Upper lobe of left lung (tissue), 6 donors: ENCODE measurements at regions not wholly inside any gene's neighbourhood (a gene's known extent, or its start where the extent isn't known, plus 50 kb on each side); places are given as distances from the start of the nearest gene placed in this dataset.
"Not testable (repeated sequence)": the region's sequence is repeated elsewhere in the genome, so short reads cannot be mapped to it uniquely, and the experiment has no call there.

Experiments used
- ATAC-seq, 2 donors: fragments of 200-7000 bp; cut with Tn5 transposase; one replicate each; pipeline ENCODE4 v1.9.1; 2022; ENCODE audit warnings: mild to moderate bottlenecking in 2 of 2, moderate library complexity in 2 of 2; ENCODE audit not compliant: low FRiP score in 2 of 2
- DNase-seq, 2 donors: peaks; one replicate each; pipeline ENCODE4 v3.0.0-alpha.2; 2019 to 2020
- H3K27ac ChIP-seq, 4 donors: fragments of 200-600 bp; sonication (generic); one replicate each; pipeline ENCODE4 v1.5.1; 2016 to 2019
- H3K27me3 ChIP-seq, 4 donors: fragments of 200-600 bp; sonication (generic); one replicate each; pipeline ENCODE4 v1.5.1; 2017 to 2019
- H3K36me3 ChIP-seq, 4 donors: fragments of 200-600 bp; sonication (generic); one replicate each; pipeline ENCODE4 v1.5.1; 2016 to 2019
- H3K4me1 ChIP-seq, 4 donors: fragments of 200-600 bp; sonication (generic); one replicate each; pipeline ENCODE4 v1.5.1; 2018 to 2019
- H3K4me3 ChIP-seq, 4 donors: fragments of 200-600 bp; sonication (generic); one replicate each; pipeline ENCODE4 v1.5.1; 2017 to 2019; ENCODE audit warnings: mild to moderate bottlenecking in 2 of 4, moderate library complexity in 1 of 4
- H3K9me3 ChIP-seq, 4 donors: fragments of 200-600 bp; sonication (generic); one replicate each; pipeline ENCODE4 v1.5.1; 2018 to 2019
- EP300 ChIP-seq, 4 donors: sonication (generic); formaldehyde crosslinking; IDR thresholded peaks; one replicate each; pipeline ENCODE4 v1.5.1; 2017; ENCODE audit warnings: antibody characterized with exemption in 4 of 4, control low read depth in 2 of 4
- POLR2A ChIP-seq, 4 donors: fragments of 450-650 bp; IDR thresholded peaks; one replicate each; pipeline ENCODE4 v1.5.1; 2016 to 2017; ENCODE audit warnings: antibody characterized with exemption in 4 of 4, mild to moderate bottlenecking in 2 of 4
- POLR2AphosphoS5 ChIP-seq, 2 donors: sonication (generic); formaldehyde crosslinking; IDR thresholded peaks; one replicate each; pipeline ENCODE4 v1.5.1; 2017; ENCODE audit warnings: antibody characterized with exemption in 2 of 2
- WGBS, 2 donors: methylation state at CpG; one replicate each; pipeline ENCODE4 v1.1.5; 2017 to 2018; 5-methylcytosine and 5-hydroxymethylcytosine counted together
- TF ChIP-seq, protein P1 (sequence below), 6 experiments: fragments of 450-650 bp in 4 of 6; fragments of 200-600 bp in 2 of 6; sonication (generic) in 2 of 6; IDR thresholded peaks; one replicate each; pipeline ENCODE4 v1.5.1; 2016 to 2019; ENCODE audit warnings: antibody characterized with exemption in 6 of 6
- donor health status: DM: no; HTN: no; CAD: no; lungs with moderate emphysema.
- donor health status: DM: no; HTN: yes; CAD: no; lungs with severe emphysema.

- ATAC-seq (no peak), DNase-seq (no peak)
- Histone ChIP-seq H3K4me3 (no peak overlapping the region), H3K9me3 (no peaks in the 10 kb centered on the region), H3K36me3 (no peaks in the 10 kb centered on the region), H3K4me1 (no peaks in the 10 kb centered on the region), H3K27me3 (no peaks in the 10 kb centered on the region), H3K27ac (no peak overlapping the region)
- TF ChIP-seq POLR2A (IDR thresholded peaks at IDR 0.05) (no peak), EP300 (IDR thresholded peaks at IDR 0.05) (no peak), POLR2AphosphoS5 (IDR thresholded peaks at IDR 0.05) (no peak)
- TF ChIP-seq, protein P1, sequence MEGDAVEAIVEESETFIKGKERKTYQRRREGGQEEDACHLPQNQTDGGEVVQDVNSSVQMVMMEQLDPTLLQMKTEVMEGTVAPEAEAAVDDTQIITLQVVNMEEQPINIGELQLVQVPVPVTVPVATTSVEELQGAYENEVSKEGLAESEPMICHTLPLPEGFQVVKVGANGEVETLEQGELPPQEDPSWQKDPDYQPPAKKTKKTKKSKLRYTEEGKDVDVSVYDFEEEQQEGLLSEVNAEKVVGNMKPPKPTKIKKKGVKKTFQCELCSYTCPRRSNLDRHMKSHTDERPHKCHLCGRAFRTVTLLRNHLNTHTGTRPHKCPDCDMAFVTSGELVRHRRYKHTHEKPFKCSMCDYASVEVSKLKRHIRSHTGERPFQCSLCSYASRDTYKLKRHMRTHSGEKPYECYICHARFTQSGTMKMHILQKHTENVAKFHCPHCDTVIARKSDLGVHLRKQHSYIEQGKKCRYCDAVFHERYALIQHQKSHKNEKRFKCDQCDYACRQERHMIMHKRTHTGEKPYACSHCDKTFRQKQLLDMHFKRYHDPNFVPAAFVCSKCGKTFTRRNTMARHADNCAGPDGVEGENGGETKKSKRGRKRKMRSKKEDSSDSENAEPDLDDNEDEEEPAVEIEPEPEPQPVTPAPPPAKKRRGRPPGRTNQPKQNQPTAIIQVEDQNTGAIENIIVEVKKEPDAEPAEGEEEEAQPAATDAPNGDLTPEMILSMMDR (IDR thresholded peaks at IDR 0.05): no peak
Observed at GRCh38 chr2:193368615-193369014, 1173.9 kb upstream of the TMEFF2 start.

- no peak overlapping the region for H3K4me3 ChIP-seq
- H3K36me3 ChIP-seq: no peaks in the 10 kb centered on the region
- no peak overlapping the region for H3K27ac ChIP-seq
- DNase-seq: no peak
- no peaks in the 10 kb centered on the region for H3K27me3 ChIP-seq
- no peak for ATAC-seq
- H3K4me1 ChIP-seq: no peaks in the 10 kb centered on the region
- H3K9me3 ChIP-seq: no peaks in the 10 kb centered on the region
- TF ChIP-seq POLR2AphosphoS5 (IDR thresholded peaks at IDR 0.05) (no peak), EP300 (IDR thresholded peaks at IDR 0.05) (no peak), POLR2A (IDR thresholded peaks at IDR 0.05) (no peak)
- TF ChIP-seq, protein P1 (IDR thresholded peaks at IDR 0.05): no peak
- WGBS, 2 donors: 91 to 92% methylated on average over 3 to 4 of the region's 4 CpGs
Observed at GRCh38 chr2:193357508-193357907, 1162.8 kb upstream of the TMEFF2 start.

GRCh38 chr2:193352665-193353242 is 1158.0 kb upstream of the TMEFF2 start:
- ATAC-seq, H3K27ac ChIP-seq, H3K4me1 ChIP-seq, H3K9me3 ChIP-seq, H3K36me3 ChIP-seq, H3K27me3 ChIP-seq, H3K4me3 ChIP-seq, DNase-seq: not testable (repeated sequence)
- WGBS, 2 donors: 81 to 84% methylated on average over 13 of the region's 13 CpGs

GRCh38 chr2:193350509-193350908 is 1155.8 kb upstream of the TMEFF2 start:
- Histone ChIP-seq H3K27ac (no peak overlapping the region), H3K27me3 (no peaks in the 10 kb centered on the region), H3K9me3 (no peaks in the 10 kb centered on the region), H3K4me1 (no peaks in the 10 kb centered on the region), H3K36me3 (no peaks in the 10 kb centered on the region), H3K4me3 (no peak overlapping the region)
- ATAC-seq: no peak
- DNase-seq: no peak
- 81 to 97% methylated on average over 2 of the region's 2 CpGs for WGBS, 2 donors
- no peak for TF ChIP-seq POLR2AphosphoS5 (IDR thresholded peaks at IDR 0.05)
- TF ChIP-seq POLR2A (IDR thresholded peaks at IDR 0.05): no peak
- TF ChIP-seq, protein P1 (IDR thresholded peaks at IDR 0.05): no peak
- no peak for TF ChIP-seq EP300 (IDR thresholded peaks at IDR 0.05)

- Histone ChIP-seq H3K9me3 (no peaks in the 10 kb centered on the region), H3K36me3 (no peaks in the 10 kb centered on the region), H3K27me3 (no peaks in the 10 kb centered on the region), H3K4me3 (no peak overlapping the region), H3K4me1 (no peaks in the 10 kb centered on the region), H3K27ac (no peak overlapping the region)
- ATAC-seq (no peak), DNase-seq (no peak)
- TF ChIP-seq POLR2A (IDR thresholded peaks at IDR 0.05) (no peak), POLR2AphosphoS5 (IDR thresholded peaks at IDR 0.05) (no peak), EP300 (IDR thresholded peaks at IDR 0.05) (no peak)
- TF ChIP-seq, protein P1 (IDR thresholded peaks at IDR 0.05): no peak
- WGBS, 2 donors: 93 to 97% methylated on average over 1 of the region's 1 CpG
Observed at GRCh38 chr2:193349642-193350041, 1154.9 kb upstream of the TMEFF2 start.
